Stimulated activated CD4-positive, alpha-beta T cell treated with anti-CD3 and anti-CD28 coated beads, Interleukin-4, amount 100 ng/mL, for 1 hour (primary cell): ENCODE measurements at regions not wholly inside any gene's neighbourhood (a gene's known extent, or its start where the extent isn't known, plus 50 kb on each side); places are given as distances from the start of the nearest gene placed in this dataset.

Experiments
- DNase-seq: peaks from one replicate; pipeline ENCODE4 v3.0.0-alpha.2; 2020

GRCh38 chr13:104773775-104774174 lies 1707.6 kb upstream of the SLC10A2 start:
- no peak for DNase-seq

- no peak for DNase-seq
These were observed 1703.3 kb upstream of the SLC10A2 start for GRCh38 chr13:104769545-104769944.

GRCh38 chr13:104766319-104766718 lies 1700.1 kb upstream of the SLC10A2 start:
- no peak for DNase-seq

- no peak for DNase-seq
These were observed 1698.4 kb upstream of the SLC10A2 start for GRCh38 chr13:104764600-104764999.

- DNase-seq: no peak
These were observed 1692.9 kb upstream of the SLC10A2 start for GRCh38 chr13:104759069-104759468.

- no peak for DNase-seq
These were observed 1691.5 kb upstream of the SLC10A2 start for GRCh38 chr13:104757712-104758111.

GRCh38 chr13:104750377-104750776 lies 1684.2 kb upstream of the SLC10A2 start:
- no peak for DNase-seq

- no peak for DNase-seq
These were observed 1674.5 kb upstream of the SLC10A2 start for GRCh38 chr13:104740641-104741222.

GRCh38 chr13:104737713-104738112 lies 1671.5 kb upstream of the SLC10A2 start:
- no peak for DNase-seq

- DNase-seq: no peak
These were observed 1667.2 kb upstream of the SLC10A2 start for GRCh38 chr13:104733427-104733826.

GRCh38 chr13:104715111-104715510 lies 1648.9 kb upstream of the SLC10A2 start:
- no peak for DNase-seq

- DNase-seq: no peak
These were observed 1639.0 kb upstream of the SLC10A2 start for GRCh38 chr13:104705031-104705750.

GRCh38 chr13:104701591-104701990 lies 1635.4 kb upstream of the SLC10A2 start:
- no peak for DNase-seq

GRCh38 chr13:104694397-104694796 lies 1628.2 kb upstream of the SLC10A2 start:
- no peak for DNase-seq

GRCh38 chr13:104693126-104693525 lies 1626.9 kb upstream of the SLC10A2 start:
- DNase-seq: no peak

GRCh38 chr13:104691767-104692467 lies 1625.7 kb upstream of the SLC10A2 start:
- no peak for DNase-seq

GRCh38 chr13:104686484-104686883 lies 1620.3 kb upstream of the SLC10A2 start:
- DNase-seq: no peak

GRCh38 chr13:104683789-104684188 lies 1617.6 kb upstream of the SLC10A2 start:
- no peak for DNase-seq

- DNase-seq: no peak
These were observed 1611.9 kb upstream of the SLC10A2 start for GRCh38 chr13:104678161-104678560.

GRCh38 chr13:104671901-104672300 lies 1605.7 kb upstream of the SLC10A2 start:
- no peak for DNase-seq

GRCh38 chr13:104657196-104657595 lies 1591.0 kb upstream of the SLC10A2 start:
- no peak for DNase-seq

GRCh38 chr13:104650431-104650830 lies 1584.2 kb upstream of the SLC10A2 start:
- DNase-seq: no peak

GRCh38 chr13:104648291-104648690 lies 1582.1 kb upstream of the SLC10A2 start:
- DNase-seq: no peak

GRCh38 chr13:104645786-104646185 lies 1579.6 kb upstream of the SLC10A2 start:
- DNase-seq: no peak
